ENCODE measurements at regions not wholly inside any gene's neighbourhood (a gene's known extent, or its start where the extent isn't known, plus 50 kb on each side); places are given as distances from the start of the nearest gene placed in this dataset.

- dilution Hi-C loops (cut with MboI; ENCODE audit: extremely low pct_ligation_motif_present, low sequenced_read_pairs), result no loop called here
- Histone ChIP-seq H3K4me1 (ENCODE audit: control insufficient read depth, extremely low read depth, insufficient read depth, low read length) (no peaks in the 10 kb centered on the region), H4K20me1 (ENCODE audit: control insufficient read depth, extremely low read depth, insufficient read depth, low read length) (no peaks in the 10 kb centered on the region), H3K4me2 (ENCODE audit: control insufficient read depth, extremely low read depth, insufficient read depth, low read depth, low read length) (no peak overlapping the region), H2AFZ (ENCODE audit: control insufficient read depth, low read length) (no peak overlapping the region), H3K79me2 (ENCODE audit: control insufficient read depth, insufficient read depth, low read length) (no peaks in the 10 kb centered on the region), H3K9me1 (ENCODE audit: control insufficient read depth, extremely low read depth, insufficient read depth, low read length) (no peaks in the 10 kb centered on the region), H3K9me3 (ENCODE audit: control insufficient read depth, low read depth, low read length) (no peaks in the 10 kb centered on the region), H3K27me3 (ENCODE audit: control insufficient read depth, extremely low read depth, insufficient read depth, low read length) (no peaks in the 10 kb centered on the region), H3K36me3 (ENCODE audit: control insufficient read depth in 2 of 2, extremely low read depth in 1 of 2, insufficient read depth in 2 of 2, low read length in 2 of 2) (no peaks in the 10 kb centered on the region), H3K4me3 (ENCODE audit: control insufficient read depth in 2 of 3, extremely low read depth in 1 of 3, insufficient read depth in 2 of 3, low read depth in 1 of 3, low read length in 3 of 3) (no peak overlapping the region), H3K9ac (ENCODE audit: control insufficient read depth, extremely low read depth, insufficient read depth, low read length) (no peak overlapping the region), H3K27ac (ENCODE audit: control insufficient read depth, insufficient read depth, low read length) (no peak overlapping the region)
- FAIRE-seq, result no peak
- DNase-seq (ENCODE audit: low read depth, low spot score), result no peak
- TF ChIP-seq EZH2 (IDR thresholded peaks at IDR 0.05; ENCODE audit: low read length) (no peak), CTCF (optimal IDR thresholded peaks at IDR 0.05 in 1 of 3, IDR thresholded peaks at IDR 0.05 in 1 of 3, conservative IDR thresholded peaks at IDR 0.05 in 1 of 3; ENCODE audit: extremely low read depth in 1 of 3, insufficient read depth in 2 of 3, low read length in 3 of 3) (no peak)
These were observed 428.1 kb downstream of the EFNA5 start for GRCh38 chr5:107242411-107243219.

- no peaks in the 10 kb centered on the region for H3K4me1 ChIP-seq (ENCODE audit: control insufficient read depth, extremely low read depth, insufficient read depth, low read length)
- no peaks in the 10 kb centered on the region for H3K79me2 ChIP-seq (ENCODE audit: control insufficient read depth, insufficient read depth, low read length)
- TF ChIP-seq EZH2 (IDR thresholded peaks at IDR 0.05; ENCODE audit: low read length) (no peak), CTCF (optimal IDR thresholded peaks at IDR 0.05 in 1 of 3, IDR thresholded peaks at IDR 0.05 in 1 of 3, conservative IDR thresholded peaks at IDR 0.05 in 1 of 3; ENCODE audit: extremely low read depth in 1 of 3, insufficient read depth in 2 of 3, low read length in 3 of 3) (no peak)
- no peak for FAIRE-seq
- H3K27me3 ChIP-seq (ENCODE audit: control insufficient read depth, extremely low read depth, insufficient read depth, low read length), result no peaks in the 10 kb centered on the region
- H4K20me1 ChIP-seq (ENCODE audit: control insufficient read depth, extremely low read depth, insufficient read depth, low read length), result no peaks in the 10 kb centered on the region
- no peak overlapping the region for H3K4me2 ChIP-seq (ENCODE audit: control insufficient read depth, extremely low read depth, insufficient read depth, low read depth, low read length)
- DNase-seq (ENCODE audit: low read depth, low spot score), result no peak
- H3K4me3 ChIP-seq (ENCODE audit: control insufficient read depth in 2 of 3, extremely low read depth in 1 of 3, insufficient read depth in 2 of 3, low read depth in 1 of 3, low read length in 3 of 3), result no peak overlapping the region
- H3K9me1 ChIP-seq (ENCODE audit: control insufficient read depth, extremely low read depth, insufficient read depth, low read length), result no peaks in the 10 kb centered on the region
- no peak overlapping the region for H3K9ac ChIP-seq (ENCODE audit: control insufficient read depth, extremely low read depth, insufficient read depth, low read length)
- H3K27ac ChIP-seq (ENCODE audit: control insufficient read depth, insufficient read depth, low read length), result no peak overlapping the region
- H2AFZ ChIP-seq (ENCODE audit: control insufficient read depth, low read length), result no peak overlapping the region
- no peaks in the 10 kb centered on the region for H3K9me3 ChIP-seq (ENCODE audit: control insufficient read depth, low read depth, low read length)
- H3K36me3 ChIP-seq (ENCODE audit: control insufficient read depth in 2 of 2, extremely low read depth in 1 of 2, insufficient read depth in 2 of 2, low read length in 2 of 2), result no peaks in the 10 kb centered on the region
- dilution Hi-C loops (cut with MboI; ENCODE audit: extremely low pct_ligation_motif_present, low sequenced_read_pairs), result no loop called here
These were observed 428.9 kb downstream of the EFNA5 start for GRCh38 chr5:107241841-107242240.
